ENCODE measurements at regions not wholly inside any gene's neighbourhood (a gene's known extent, or its start where the extent isn't known, plus 50 kb on each side); places are given as distances from the start of the nearest gene placed in this dataset.

- DNase-seq (ENCODE audit: low spot score) = no peak
- no peak for TF ChIP-seq CTCF (IDR thresholded peaks at IDR 0.05; ENCODE audit: unreplicated experiment)
Measured at GRCh38 chr17:33974276-33974675, 280.8 kb upstream of the CCL2 start.

GRCh38 chr17:33976831-33977230 is 278.3 kb upstream of the CCL2 start:
- H3K27me3 Mint-ChIP-seq (ENCODE audit: unreplicated experiment) = peaks cover 7% of the 10 kb centered on the region
- DNase-seq (ENCODE audit: low spot score) = no peak
- no peak overlapping the region for H3K27ac Mint-ChIP-seq (ENCODE audit: unreplicated experiment)
- no peak overlapping the region for H3K4me3 Mint-ChIP-seq (ENCODE audit: unreplicated experiment)
- H3K4me1 Mint-ChIP-seq (ENCODE audit: unreplicated experiment) = no peaks in the 10 kb centered on the region
- H3K36me3 Mint-ChIP-seq (ENCODE audit: low read depth, unreplicated experiment) = no peaks in the 10 kb centered on the region
- no peaks in the 10 kb centered on the region for H3K9me3 Mint-ChIP-seq (ENCODE audit: unreplicated experiment)
- TF ChIP-seq CTCF (IDR thresholded peaks at IDR 0.05; ENCODE audit: unreplicated experiment) = no peak

More at GRCh38 chr17:33974276-33974675, 280.8 kb upstream of the CCL2 start:
- Mint-ChIP-seq H3K9me3 (ENCODE audit: unreplicated experiment) (no peaks in the 10 kb centered on the region), H3K27me3 (ENCODE audit: unreplicated experiment) (peaks cover 7% of the 10 kb centered on the region), H3K4me1 (ENCODE audit: unreplicated experiment) (no peaks in the 10 kb centered on the region), H3K4me3 (ENCODE audit: unreplicated experiment) (no peak overlapping the region), H3K27ac (ENCODE audit: unreplicated experiment) (no peak overlapping the region), H3K36me3 (ENCODE audit: low read depth, unreplicated experiment) (no peaks in the 10 kb centered on the region)

GRCh38 chr17:33977729-33978514 is 277.2 kb upstream of the CCL2 start:
- Mint-ChIP-seq H3K4me3 (ENCODE audit: unreplicated experiment) (no peak overlapping the region), H3K4me1 (ENCODE audit: unreplicated experiment) (no peaks in the 10 kb centered on the region), H3K27me3 (ENCODE audit: unreplicated experiment) (peaks cover 7% of the 10 kb centered on the region), H3K36me3 (ENCODE audit: low read depth, unreplicated experiment) (no peaks in the 10 kb centered on the region), H3K27ac (ENCODE audit: unreplicated experiment) (no peak overlapping the region), H3K9me3 (ENCODE audit: unreplicated experiment) (no peaks in the 10 kb centered on the region)
- no peak for TF ChIP-seq CTCF (IDR thresholded peaks at IDR 0.05; ENCODE audit: unreplicated experiment)
- DNase-seq (ENCODE audit: low spot score) = no peak

- no peak for DNase-seq (ENCODE audit: low spot score)
- Mint-ChIP-seq H3K4me3 (ENCODE audit: unreplicated experiment) (no peak overlapping the region), H3K9me3 (ENCODE audit: unreplicated experiment) (no peaks in the 10 kb centered on the region), H3K27ac (ENCODE audit: unreplicated experiment) (no peak overlapping the region), H3K4me1 (ENCODE audit: unreplicated experiment) (no peaks in the 10 kb centered on the region), H3K36me3 (ENCODE audit: low read depth, unreplicated experiment) (no peaks in the 10 kb centered on the region), H3K27me3 (ENCODE audit: unreplicated experiment) (peaks cover 5% of the 10 kb centered on the region)
- TF ChIP-seq CTCF (IDR thresholded peaks at IDR 0.05; ENCODE audit: unreplicated experiment) = no peak
Measured at GRCh38 chr17:33978889-33979288, 276.2 kb upstream of the CCL2 start.

GRCh38 chr17:33980193-33980592 is 274.9 kb upstream of the CCL2 start:
- Mint-ChIP-seq H3K4me3 (ENCODE audit: unreplicated experiment) (no peak overlapping the region), H3K9me3 (ENCODE audit: unreplicated experiment) (no peaks in the 10 kb centered on the region), H3K36me3 (ENCODE audit: low read depth, unreplicated experiment) (no peaks in the 10 kb centered on the region), H3K4me1 (ENCODE audit: unreplicated experiment) (no peaks in the 10 kb centered on the region), H3K27ac (ENCODE audit: unreplicated experiment) (no peak overlapping the region), H3K27me3 (ENCODE audit: unreplicated experiment) (peaks cover 4% of the 10 kb centered on the region)
- DNase-seq (ENCODE audit: low spot score) = no peak
- no peak for TF ChIP-seq CTCF (IDR thresholded peaks at IDR 0.05; ENCODE audit: unreplicated experiment)
